OCI-LY7 (cell line): ENCODE measurements at regions not wholly inside any gene's neighbourhood (a gene's known extent, or its start where the extent isn't known, plus 50 kb on each side); places are given as distances from the start of the nearest gene placed in this dataset.
"Not testable (repeated sequence)": the region's sequence is repeated elsewhere in the genome, so short reads cannot be mapped to it uniquely, and the experiment has no call there.

ENCODE experiments used
- CTCF ChIP-seq: fragments of 200-600 bp; sonication (generic); conservative IDR thresholded peaks from 2 replicates; pipeline ENCODE4 v1.5.1; 2014; ENCODE audit warnings: mild to moderate bottlenecking, antibody characterized with exemption, low read length, moderate library complexity, mixed read lengths
- EZH2phosphoT487 ChIP-seq: fragments of 200-600 bp; sonication (generic); IDR thresholded peaks from 2 replicates; pipeline ENCODE4 v1.6.1; 2018; ENCODE audit warnings: low read depth, borderline replicate concordance, mild to moderate bottlenecking, mixed run types, antibody characterized with exemption, low read length, moderate library complexity, mixed read lengths

DNA sequence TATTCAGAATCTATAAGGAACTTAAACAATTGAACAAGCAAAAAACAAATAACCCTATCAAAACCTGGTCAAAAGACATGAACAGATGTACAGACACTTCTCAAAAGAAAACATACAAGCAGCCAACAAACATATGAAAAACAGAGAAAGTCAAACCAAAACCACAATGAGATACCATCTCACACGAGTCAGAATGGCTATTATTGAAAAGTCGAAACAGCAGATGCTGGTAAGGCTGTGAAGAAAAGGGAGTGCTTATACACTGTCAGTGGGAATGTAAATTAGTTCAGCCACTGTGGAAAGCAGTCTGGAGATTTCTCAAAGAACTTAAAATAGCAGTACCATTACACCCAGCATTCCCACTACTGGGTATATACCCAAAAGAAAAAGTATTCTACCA, 520.1 kb downstream of the LTN1 start:
- not testable (repeated sequence) for TF ChIP-seq CTCF, EZH2phosphoT487
